DMS 273 (cell line): ENCODE measurements at regions not wholly inside any gene's neighbourhood (a gene's known extent, or its start where the extent isn't known, plus 50 kb on each side); places are given as distances from the start of the nearest gene placed in this dataset.

Experiments used
- DNase-seq: peaks from one replicate; lab custom pipeline; 2025; ENCODE audit not compliant: unreplicated experiment; lab: John Stamatoyannopoulos, UW

DNA sequence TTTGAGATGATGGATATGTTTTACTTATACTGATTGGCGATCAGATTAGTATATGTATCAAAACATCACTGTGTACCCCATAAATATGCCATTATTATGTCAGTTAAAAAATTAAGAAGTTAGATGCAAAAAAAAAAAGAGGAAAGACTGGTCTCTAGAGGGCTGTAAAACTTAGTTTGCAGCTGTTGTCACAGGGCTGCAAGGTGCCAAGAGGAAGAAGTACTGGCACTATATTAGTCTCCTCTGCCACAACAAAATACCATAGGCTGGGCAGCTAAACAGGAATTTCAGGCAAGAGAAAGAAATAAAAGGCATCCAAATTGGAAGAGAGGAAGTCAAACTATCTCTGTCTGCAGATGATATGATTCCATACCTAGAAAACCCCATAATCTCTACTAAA, 177.8 kb upstream of the PLPP4 start:
- peak; percentile 3 for DNase-seq

DNA sequence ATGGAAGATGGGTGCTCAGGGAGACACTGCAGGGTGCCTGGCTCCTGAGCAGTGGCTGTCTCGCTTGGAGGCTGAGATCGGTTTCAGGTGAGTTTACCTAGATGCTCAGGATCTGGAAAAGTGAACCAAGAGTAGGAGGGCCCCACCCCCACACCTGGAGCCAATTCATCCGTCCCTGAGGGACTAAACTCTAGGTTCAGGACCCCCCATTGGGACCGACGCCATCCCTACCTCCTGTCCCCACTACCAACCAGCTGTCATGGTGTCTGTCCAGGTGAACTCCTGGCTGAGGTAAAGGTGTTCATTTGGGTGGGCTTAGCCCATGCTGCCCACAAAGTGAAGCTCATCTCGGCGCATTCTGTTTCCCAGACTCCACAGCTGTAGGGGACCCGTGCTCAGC, 174.6 kb upstream of the PLPP4 start:
- no peak for DNase-seq

DNA sequence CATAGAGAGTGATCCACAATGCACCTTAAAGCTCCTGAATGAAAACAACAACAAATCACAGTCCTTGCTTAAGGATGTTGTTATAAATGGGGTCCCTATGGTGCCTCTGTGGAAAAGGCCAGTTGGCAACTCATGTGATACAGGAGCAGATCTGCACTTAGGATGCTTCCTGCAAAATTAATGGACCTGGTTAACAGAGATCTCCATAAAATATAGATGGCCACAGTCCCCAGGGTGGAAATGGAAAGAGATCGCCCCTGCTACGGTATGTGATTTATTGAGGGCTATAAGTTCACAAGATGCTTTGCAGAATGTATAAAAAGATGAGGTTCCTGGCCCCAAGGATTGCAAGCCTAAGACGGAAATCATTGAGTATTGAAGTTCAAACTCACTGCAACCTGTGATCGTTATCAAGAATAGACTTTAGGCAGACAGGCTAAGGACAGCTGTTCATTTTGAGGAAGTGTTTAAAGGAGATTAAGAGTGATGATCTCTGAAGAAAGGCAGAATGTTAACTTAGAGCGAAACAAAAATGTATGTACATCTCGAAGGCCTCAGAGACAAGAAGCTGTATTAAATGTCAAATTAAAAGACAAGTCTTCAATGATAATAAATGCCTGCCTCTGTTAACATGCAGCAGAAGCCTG, 174.1 kb upstream of the PLPP4 start:
- no peak for DNase-seq

DNA sequence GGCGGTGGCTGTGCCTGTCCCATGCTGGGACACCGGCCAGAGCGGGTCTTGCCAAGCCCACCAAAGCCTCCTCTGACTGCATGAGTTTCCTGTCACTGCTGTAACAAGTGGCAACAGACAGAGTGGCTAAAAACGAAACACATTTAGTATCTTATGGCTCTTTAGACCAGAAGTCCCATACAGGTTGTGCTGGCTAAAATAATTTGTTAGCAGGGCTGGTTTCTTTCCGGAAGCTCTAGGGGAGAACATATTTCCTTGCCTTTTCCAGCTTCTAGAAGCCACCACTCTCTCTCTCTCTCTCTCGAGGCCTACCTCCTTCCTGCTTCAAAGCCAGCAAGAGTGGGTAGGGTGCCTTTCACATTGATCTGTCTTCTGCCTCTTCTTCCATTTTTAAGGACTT, 171.6 kb upstream of the PLPP4 start:
- no peak for DNase-seq

DNA sequence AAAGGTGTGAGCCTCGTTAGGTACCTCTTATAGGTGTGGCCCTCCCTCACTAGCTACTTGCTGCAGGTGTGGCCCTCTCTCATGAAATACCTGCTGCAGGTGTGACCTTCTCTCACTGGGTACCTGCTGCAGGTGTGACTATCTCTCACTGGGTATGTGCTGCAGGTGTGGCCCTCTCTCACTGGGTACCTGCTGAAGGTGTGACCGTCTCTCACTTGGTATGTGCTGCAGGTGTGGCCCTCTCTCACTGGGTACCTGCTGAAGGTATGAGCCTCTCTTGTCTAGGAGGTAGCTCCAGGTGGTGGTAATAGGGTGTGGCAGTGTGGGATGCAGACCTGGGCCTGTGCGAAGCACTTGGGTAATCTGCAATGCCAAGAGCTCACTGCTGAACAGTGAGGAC, 170.7 kb upstream of the PLPP4 start:
- DNase-seq: no peak

DNA sequence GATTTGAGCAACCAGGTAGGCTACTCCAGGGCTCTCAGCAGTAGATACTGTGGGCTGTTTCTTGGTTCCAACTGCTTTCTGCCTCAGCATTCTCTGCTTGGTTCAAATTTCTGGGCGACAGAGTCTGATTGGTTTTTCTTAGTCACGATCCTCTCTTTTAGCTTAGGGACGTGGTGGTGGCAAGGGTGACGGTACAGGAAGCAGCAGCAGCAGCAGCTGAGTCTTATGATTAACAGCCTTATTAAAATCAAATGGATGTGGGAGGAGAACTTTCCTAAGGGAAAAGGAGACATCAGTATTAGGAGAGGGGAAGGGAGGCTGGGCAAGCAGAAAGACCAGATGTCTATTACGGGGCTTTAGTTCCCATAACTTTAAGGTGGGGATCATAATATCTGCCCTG, 156.5 kb upstream of the PLPP4 start:
- DNase-seq: no peak

DNA sequence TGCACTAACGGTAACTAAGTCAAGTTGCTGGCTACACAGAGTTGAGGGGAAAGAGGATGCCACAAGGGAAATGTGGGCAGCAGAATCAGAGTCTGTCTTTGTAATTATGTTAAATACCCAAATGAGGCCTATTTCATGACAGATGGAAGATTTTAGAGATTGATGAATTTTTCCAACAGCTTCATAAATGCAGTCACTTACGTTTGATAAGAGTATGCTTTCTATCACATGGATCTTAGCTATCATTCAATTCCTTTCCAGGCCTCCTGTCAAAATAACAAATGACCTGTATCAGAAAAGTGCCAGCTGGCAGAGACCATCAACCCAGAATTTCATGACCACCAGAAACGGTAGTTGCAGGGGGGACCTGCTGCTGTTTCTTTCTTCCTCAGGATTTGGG, 148.4 kb upstream of the PLPP4 start:
- DNase-seq: no peak

DNA sequence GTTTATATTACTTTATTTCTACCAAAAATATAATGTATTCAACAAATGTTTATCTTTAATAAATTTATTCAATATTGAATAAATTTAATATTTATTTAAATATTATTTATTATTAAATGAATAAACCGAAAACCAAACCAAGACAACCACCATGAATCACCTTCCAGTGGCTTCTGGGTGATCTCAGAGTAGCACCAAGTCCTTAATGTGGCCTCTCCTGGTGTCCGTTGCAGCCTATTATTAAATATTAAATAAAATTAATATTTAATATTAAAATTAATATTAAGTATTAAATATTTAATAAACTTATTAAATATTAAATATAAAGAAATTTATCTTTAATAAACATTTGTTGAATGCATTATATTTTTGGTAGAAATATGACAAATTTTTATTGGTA, 143.3 kb upstream of the PLPP4 start:
- no peak for DNase-seq

DNA sequence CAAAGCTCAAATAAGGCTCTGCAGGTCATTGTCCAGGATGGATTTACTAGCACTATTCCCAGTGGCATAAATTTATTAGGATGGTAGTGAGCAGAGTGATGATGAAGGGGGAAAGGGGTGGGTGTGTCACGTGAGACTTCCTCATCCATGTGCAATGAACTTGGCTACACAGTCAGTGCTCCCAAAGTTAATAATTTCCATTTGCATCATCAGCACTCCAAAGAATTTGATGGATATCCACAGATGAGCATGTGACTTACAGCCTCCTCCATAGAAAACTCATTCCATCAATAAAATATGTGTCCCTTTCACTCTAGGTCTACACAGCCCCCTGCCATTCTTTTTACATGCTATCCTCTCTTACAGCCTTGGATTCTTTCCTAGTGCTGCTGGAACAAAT, 142.6 kb upstream of the PLPP4 start:
- no peak for DNase-seq

DNA sequence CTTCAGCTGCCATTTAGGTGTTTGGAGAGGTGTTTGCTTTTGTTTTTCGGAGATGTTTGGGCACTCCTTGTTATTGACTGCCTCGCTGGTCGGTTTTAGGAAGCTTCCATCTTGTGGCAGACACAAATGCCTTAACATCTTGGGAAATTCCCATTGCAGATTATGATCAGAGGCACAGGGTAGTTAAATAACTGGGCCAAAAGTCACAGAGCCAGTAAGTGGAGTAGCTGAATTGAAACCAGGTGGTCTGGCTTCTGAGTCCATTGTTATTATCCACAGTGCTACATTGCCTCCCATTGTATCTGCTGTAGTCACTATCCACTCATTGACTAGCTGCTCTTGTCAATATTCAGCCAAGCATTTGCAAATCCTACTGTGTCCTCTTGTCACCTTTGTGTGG, 138.2 kb upstream of the PLPP4 start:
- no peak for DNase-seq

DNA sequence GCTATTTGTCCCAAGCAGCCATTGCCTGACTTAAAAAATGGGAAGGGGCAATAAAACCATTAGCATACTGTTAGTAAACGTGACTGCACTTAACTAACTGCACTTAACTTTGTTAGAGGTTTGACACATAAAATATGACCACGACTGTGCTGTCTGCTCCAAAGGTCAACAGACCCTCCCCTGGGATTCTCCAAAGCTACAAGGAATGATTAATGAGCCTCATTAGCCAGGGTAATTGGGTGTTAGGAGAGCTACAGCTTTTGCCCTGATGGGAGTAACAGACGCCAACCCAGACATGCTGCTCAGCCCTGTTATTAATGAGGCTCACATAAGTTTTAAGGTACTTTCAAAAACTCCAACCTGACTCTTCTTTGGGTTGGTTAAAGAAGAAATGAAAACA, 129.4 kb upstream of the PLPP4 start:
- DNase-seq: no peak

DNA sequence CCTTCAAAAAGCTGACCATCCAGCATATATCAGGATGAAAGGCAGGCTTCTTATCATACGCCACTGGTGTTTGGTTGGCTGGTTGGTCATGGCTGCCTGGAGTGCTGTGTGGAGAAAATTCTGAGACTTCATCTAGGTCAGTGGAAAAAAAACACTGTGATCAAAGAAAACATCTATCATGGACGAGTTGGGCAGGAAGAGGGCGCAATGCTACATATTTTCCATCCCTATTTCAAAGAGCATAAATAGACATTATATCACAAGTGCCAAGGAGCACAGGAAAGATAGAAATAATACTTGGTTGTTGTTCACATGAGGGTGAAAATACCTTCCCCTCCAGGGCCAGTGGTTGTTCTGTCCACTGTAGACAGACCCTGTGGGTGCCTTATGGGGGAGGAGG, 128.4 kb upstream of the PLPP4 start:
- DNase-seq: no peak

DNA sequence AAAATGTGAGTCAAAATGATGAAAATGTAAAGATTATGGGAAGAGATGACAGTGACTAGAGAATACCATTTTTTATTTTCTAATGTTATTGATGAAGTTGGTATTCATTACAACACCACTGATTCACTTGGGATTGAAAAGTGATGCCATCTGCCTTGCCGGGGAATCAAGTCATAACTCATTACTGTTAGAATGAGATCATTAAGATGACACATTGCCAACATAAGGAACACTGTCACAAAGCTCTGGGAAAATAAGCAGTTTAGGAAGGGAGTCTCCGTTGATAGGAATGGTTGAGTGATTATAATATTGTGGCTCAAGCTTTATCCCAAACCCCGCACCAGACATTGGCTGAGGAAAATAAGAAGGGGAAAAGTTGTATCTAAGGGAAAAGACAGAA, 121.5 kb upstream of the PLPP4 start:
- DNase-seq: peak; percentile 3

DNA sequence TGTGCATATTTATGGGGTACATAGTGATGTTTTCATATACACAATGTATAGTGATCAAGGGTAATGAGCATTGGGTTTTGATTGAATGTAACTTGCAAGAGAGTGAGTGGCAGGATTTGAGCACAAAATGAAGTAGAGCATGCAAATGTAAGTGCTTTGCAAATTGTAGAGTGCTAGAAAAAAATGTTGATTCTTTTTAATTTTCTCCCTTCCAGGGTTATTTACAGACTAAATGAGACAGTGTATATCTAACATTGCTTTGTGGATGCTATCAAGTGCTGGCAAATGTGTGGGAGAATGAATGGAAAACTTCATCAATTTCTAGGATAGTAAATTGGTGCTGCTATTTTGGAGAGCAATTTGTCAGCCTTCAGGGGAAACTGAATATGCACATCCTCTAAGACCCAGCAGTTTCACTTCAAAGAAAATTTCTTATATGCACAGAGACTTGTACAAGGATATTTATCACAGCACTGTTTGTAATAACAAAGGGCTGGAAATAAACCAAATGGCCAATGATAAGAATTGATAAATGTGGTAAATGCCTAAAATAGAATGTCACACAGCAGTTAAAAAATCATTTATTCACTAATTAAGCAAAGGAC, 120.6 kb upstream of the PLPP4 start:
- DNase-seq: no peak

DNA sequence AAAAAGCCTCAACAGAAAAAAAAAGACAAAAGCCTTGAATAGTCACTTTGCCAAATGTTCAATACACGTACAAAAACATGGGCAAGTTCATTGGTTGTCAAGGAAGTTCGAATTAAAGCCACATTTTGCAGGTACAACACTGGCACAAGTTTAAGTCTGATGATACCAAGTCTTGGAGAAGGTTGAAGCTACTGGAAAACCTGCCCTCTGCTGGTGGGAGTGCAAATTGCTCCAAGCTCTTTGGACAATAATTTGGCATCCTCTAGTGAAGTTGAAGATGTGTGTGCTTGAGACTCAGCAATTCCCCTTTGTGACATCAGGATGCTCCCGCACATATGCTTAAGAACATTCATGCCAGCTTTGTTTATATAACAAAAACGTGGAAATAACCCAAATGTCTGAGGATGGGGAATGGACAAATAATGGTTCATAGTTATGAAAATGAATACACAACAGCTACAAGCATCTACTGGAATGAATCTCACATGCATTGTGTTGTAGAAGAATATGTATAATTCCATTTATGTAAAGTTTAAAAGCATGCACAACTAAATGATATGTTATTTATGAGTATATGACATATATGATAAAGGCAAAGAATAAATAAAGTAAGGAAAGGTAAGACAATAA, 120.0 kb upstream of the PLPP4 start:
- DNase-seq: peak; percentile 73

DNA sequence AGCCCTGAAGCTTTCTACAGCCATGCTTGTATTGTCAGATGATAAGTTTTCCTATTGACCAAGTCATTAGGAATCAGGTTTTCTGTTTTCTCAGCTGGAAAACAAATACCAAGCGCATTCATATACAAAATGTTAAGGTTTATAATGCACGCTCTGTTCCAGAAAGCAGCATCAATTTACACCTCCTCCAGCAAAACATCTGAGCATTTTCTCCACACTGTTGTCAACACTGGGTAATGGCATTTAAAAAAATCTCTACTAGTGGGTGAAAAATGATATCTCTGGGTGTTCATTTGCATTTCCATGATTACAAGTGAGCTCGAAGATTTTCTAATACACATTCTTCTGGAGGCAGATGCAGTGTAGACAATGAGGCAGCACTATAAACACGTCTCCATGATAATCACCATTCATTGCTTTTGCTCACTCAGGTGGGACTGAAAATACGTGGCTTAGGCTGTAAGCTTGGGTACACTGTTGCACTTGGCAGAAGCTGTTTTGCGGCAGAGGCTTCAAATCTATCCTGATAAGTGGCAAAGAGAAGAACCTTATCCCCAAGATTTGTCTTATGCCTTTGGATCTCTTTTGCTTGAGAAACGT, 114.8 kb upstream of the PLPP4 start:
- no peak for DNase-seq

DNA sequence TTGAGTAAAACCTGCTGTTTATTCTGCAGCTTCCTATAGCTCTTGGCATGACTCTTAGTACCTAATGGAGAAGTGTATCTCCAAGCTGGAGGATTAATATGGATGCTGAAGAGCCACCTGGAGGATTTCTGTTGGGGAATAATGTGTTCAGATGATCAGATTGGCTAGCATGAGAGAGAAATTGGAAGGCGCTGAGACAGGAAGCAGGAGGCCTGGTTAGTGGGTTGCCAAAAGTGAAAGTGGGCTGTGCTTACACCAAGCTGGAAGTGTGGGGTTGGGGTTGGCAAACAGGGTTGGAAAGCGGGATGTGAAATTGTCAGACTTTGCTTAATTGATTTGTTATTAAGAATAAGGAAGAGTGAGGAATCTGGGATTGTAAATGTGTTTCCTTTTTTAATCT, 111.8 kb upstream of the PLPP4 start:
- DNase-seq: no peak

DNA sequence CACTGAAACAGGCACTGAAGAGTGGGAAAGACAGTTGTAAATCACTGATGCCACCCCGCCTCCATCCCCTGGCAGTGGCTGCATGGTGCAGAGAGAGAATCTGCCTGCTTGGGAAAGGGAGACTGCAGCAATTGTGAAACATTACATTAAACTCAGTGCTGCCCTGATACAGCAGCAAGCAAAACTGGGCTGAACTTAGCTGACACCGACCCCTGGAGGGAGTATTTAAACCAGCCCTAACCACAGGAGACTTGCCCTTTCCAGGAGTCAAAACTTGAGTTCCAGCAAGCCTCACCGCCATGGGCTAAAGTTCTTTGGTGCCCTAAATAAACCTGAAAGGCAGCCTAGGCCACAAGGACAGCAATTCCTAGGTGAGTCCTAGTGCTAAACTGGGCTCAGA, 109.4 kb upstream of the PLPP4 start:
- DNase-seq: no peak

DNA sequence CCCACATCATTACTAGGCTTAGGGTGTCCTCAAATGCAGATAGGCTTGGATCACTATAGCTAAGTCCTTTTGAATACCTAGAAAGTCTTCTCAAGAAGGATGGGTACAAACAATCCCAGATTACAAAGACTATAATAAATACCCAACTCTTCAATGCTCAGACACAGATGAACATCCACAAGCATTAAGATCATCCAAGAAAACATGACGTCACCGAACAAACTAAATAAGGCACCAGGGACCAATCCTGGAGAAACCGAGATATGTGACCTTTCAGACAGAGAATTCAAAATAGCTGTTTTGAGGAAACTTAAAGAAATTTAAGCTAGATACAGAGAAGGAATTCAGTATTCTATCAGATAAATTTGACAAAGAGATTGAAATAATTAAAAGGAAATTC, 108.0 kb upstream of the PLPP4 start:
- DNase-seq: no peak

DNA sequence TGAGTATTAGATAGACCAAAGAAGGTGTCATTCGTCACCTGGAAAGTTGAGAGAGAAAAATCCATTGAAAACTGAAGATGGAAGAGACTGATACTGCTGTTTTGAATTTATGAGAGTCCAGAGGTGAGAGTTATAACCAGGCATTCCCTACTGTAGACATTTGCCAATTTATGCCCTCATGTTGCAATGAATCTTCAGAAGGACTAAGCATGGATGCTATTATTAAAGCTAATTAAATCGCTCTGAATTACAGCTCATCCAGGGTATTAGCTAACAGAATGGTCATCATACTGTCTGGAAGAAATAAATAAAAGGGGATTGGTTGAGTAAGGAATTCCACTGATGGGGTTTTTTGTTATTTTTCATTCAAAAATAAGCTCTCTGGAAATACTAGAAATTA, 101.6 kb upstream of the PLPP4 start:
- no peak for DNase-seq

DNA sequence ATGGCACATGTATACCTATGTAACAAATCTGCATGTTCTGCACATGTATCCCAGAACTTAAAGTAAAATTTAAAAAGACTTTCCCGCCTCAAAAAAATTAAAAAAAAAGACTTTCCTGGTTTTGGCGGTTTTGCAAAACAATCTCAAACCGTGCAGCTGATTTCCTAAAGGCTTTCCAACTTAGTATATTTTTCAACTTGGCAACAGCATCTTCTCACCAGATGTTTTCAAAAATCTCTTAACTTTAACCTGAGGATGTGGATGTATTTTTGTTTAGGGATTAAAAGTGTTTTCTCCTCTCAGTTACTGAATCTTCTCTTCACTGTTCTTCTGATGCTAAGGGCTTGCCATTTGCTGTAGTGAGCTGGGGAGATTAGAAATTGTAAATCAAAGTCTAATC, 96.5 kb upstream of the PLPP4 start:
- DNase-seq: no peak

DNA sequence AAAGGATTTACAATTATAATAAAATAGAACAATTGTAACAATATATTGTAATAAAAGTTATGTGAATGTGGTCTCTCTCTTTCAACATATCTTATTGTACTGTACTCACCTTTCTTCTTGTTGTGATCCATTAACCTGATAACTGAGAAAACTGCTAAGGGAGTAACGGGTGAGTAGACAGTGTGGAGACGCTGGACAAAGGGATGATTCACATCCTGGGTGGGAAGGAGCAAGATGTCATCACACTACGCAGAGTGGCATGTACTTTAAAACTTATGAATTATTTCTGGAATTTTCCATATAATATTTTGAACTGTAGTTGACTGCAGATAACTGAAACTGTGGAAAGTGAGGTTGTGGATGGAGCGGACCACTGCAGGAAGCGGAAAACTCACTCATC, 91.2 kb upstream of the PLPP4 start:
- no peak for DNase-seq

DNA sequence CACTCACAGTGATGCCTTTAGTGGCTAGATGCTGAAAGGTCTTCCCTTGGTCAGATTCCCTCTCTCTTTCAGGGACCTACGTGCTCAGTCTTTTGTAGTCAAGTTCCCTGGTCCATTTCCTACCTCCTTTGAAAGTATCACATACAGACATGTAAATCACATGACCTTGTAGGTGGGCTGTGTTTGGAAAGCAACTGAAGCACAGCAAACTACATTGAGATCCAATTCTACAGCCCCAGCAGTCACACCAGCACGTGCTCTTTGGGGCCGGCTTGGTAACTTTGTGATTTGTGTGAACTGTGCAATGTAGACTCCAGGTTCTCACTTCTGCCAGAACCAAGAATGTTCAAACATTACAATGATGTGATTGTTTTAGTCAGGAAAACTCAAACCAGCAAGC, 89.7 kb upstream of the PLPP4 start:
- DNase-seq: no peak
